ENCODE measurements at regions not wholly inside any gene's neighbourhood (a gene's known extent, or its start where the extent isn't known, plus 50 kb on each side); places are given as distances from the start of the nearest gene placed in this dataset.

- Mint-ChIP-seq H3K27ac (no peak overlapping the region; a peak in 1 of 7 replicates), H3K27me3 (ENCODE audit: low read depth) (peaks cover 45% of the 10 kb centered on the region), H3K4me1 (peaks cover 3 to 4% of the 10 kb centered on the region in 2 experiments), H3K36me3 (ENCODE audit: insufficient read depth in 1 of 3, low read depth in 3 of 3) (peaks cover 0 to 4% (median 3%) of the 10 kb centered on the region in 3 experiments; a peak in 2 of 7 replicates), H3K4me3 (no peak overlapping the region), H3K9me3 (peaks cover 3 to 5% of the 10 kb centered on the region in 2 experiments; a peak in 4 of 5 replicates)
- no peaks in the 10 kb centered on the region for H3K9me3 ChIP-seq (ENCODE audit: control insufficient read depth, low read depth, low read length)
- H2BK120ac ChIP-seq (ENCODE audit: low read depth, low read length, poor library complexity, severe bottlenecking), result no peak overlapping the region
- no peaks in the 10 kb centered on the region for H3K23me2 ChIP-seq (ENCODE audit: insufficient read length, low read depth, low read length, poor library complexity, severe bottlenecking)
- no peak overlapping the region for H3K9ac ChIP-seq (ENCODE audit: extremely low read depth, insufficient read length, low read length)
- H3K23ac ChIP-seq (ENCODE audit: insufficient read length, low read depth, low read length), result no peak overlapping the region
- no peak overlapping the region for H2BK5ac ChIP-seq (ENCODE audit: insufficient read length, low read length)
- no peaks in the 10 kb centered on the region for H3K79me2 ChIP-seq (ENCODE audit: insufficient read depth, low read length)
- no peak overlapping the region for H3K4me2 ChIP-seq (ENCODE audit: insufficient read depth, insufficient read length, low read length)
- no peak overlapping the region for H3K4ac ChIP-seq (ENCODE audit: low read depth, low read length)
- no CpG with 5 or more reads among the region's 6 CpGs for WGBS (ENCODE audit: extremely low coverage, insufficient read length, low lambda C conversion rate)
- no peak overlapping the region for H3K27ac ChIP-seq (ENCODE audit: insufficient read length, low read depth, low read length)
- no peak overlapping the region for H3K14ac ChIP-seq (ENCODE audit: insufficient read depth, low read length)
- no peak for TF ChIP-seq CTCF (conservative IDR thresholded peaks at IDR 0.05)
- H2BK15ac ChIP-seq (ENCODE audit: low read depth, low read length), result no peak overlapping the region
- no peak overlapping the region for H4K91ac ChIP-seq (ENCODE audit: insufficient read length, low read depth, low read length)
- no peak overlapping the region for H3T11ph ChIP-seq (ENCODE audit: low read length)
- no peak overlapping the region for H2BK12ac ChIP-seq (ENCODE audit: insufficient read length, low read depth, low read length)
- no peak overlapping the region for H2AFZ ChIP-seq (ENCODE audit: low read length)
- H3K18ac ChIP-seq (ENCODE audit: insufficient read length, low read depth, low read length), result no peak overlapping the region
- no peaks in the 10 kb centered on the region; the same call in 1 of the 2 replicates for H3K27me3 ChIP-seq (ENCODE audit: insufficient read depth, low read length)
- H3K4me1 ChIP-seq (ENCODE audit: insufficient read depth, low read length), result no peaks in the 10 kb centered on the region
- H4K5ac ChIP-seq (ENCODE audit: insufficient read length, low read depth, low read length), result no peak overlapping the region
- H2AK5ac ChIP-seq (ENCODE audit: insufficient read length, low read length), result no peak overlapping the region
- no peak overlapping the region for H3K56ac ChIP-seq (ENCODE audit: insufficient read length, low read depth, low read length)
- no peak overlapping the region for H4K8ac ChIP-seq (replicated peaks; ENCODE audit: insufficient read length, low read depth, low read length)
- no peak overlapping the region for H2BK20ac ChIP-seq (ENCODE audit: low read depth, low read length, poor library complexity, severe bottlenecking)
- no peaks in the 10 kb centered on the region for H3K79me1 ChIP-seq (ENCODE audit: insufficient read depth, low read depth, low read length, poor library complexity, severe bottlenecking)
- no peak for DNase-seq
- H4K20me1 ChIP-seq (ENCODE audit: control insufficient read depth, insufficient read depth, insufficient read length), result no peaks in the 10 kb centered on the region
These were observed 286.5 kb downstream of the ICOS start for GRCh38 chr2:204223046-204223445.

Measured in H9 (cell line).